OCI-LY1 (cell line): ENCODE measurements at regions not wholly inside any gene's neighbourhood (a gene's known extent, or its start where the extent isn't known, plus 50 kb on each side); places are given as distances from the start of the nearest gene placed in this dataset.

ENCODE experiments used
- H2AFZ ChIP-seq: fragments of 200-600 bp; sonication (generic), shearing (Covaris generic); 2 replicates; pipeline ENCODE4 v1.6.0; 2014; ENCODE audit warnings: antibody characterized with exemption, mild to moderate bottlenecking, low read length
- H3F3A ChIP-seq: fragments of 200-600 bp; sonication (generic), shearing (Covaris generic); 2 replicates; pipeline ENCODE4 v1.6.0; 2014; ENCODE audit warnings: mild to moderate bottlenecking, antibody characterized with exemption, low read length, moderate library complexity; ENCODE audit not compliant: insufficient read depth
- H3K27ac ChIP-seq: fragments of 200-600 bp; sonication (generic); 2 replicates; pipeline ENCODE4 v1.5.1; 2014; ENCODE audit warnings: low read length, mixed run types, mild to moderate bottlenecking, low read depth; ENCODE audit not compliant: poor library complexity, severe bottlenecking
- H3K27me3 ChIP-seq: fragments of 200-600 bp; sonication (generic); 2 replicates; pipeline ENCODE4 v1.6.0; 2014; ENCODE audit warnings: antibody characterized with exemption, mild to moderate bottlenecking, low read length, moderate library complexity; ENCODE audit not compliant: insufficient read depth
- H3K36me3 ChIP-seq: fragments of 200-600 bp; sonication (generic); 2 replicates; pipeline ENCODE4 v1.6.1; 2014; ENCODE audit warnings: mild to moderate bottlenecking, antibody characterized with exemption, low read length, moderate library complexity, mixed read lengths; ENCODE audit not compliant: insufficient read depth
- H3K4me1 ChIP-seq: fragments of 200-600 bp; sonication (generic); 2 replicates; pipeline ENCODE4 v1.5.1; 2014; ENCODE audit warnings: mild to moderate bottlenecking, low read length, moderate library complexity; ENCODE audit not compliant: insufficient read depth, severe bottlenecking
- H3K4me2 ChIP-seq: fragments of 200-600 bp; sonication (generic), shearing (Covaris generic); 2 replicates; pipeline ENCODE4 v1.6.1; 2014; ENCODE audit warnings: low read length
- H3K4me3 ChIP-seq: fragments of 200-600 bp; sonication (generic); 2 replicates; pipeline ENCODE4 v1.5.1; 2014; ENCODE audit warnings: low read length, low read depth, mild to moderate bottlenecking, mixed read lengths; ENCODE audit not compliant: poor library complexity, severe bottlenecking
- H3K79me2 ChIP-seq: fragments of 200-600 bp; shearing (Covaris generic); 2 replicates; pipeline ENCODE4 v1.6.1; 2016; ENCODE audit warnings: mixed run types, low read length, mixed read lengths; ENCODE audit not compliant: insufficient read depth
- H3K9ac ChIP-seq: fragments of 200-600 bp; sonication (generic), shearing (Covaris generic); 2 replicates; pipeline ENCODE4 v1.6.1; 2014; ENCODE audit warnings: mild to moderate bottlenecking, low read length, mixed read lengths
- H3K9me2 ChIP-seq: fragments of 200-600 bp; sonication (generic), shearing (Covaris generic); 2 replicates; pipeline ENCODE4 v1.6.1; 2014; ENCODE audit warnings: low read depth, mild to moderate bottlenecking, low read length, mixed read lengths
- H3K9me3 ChIP-seq: fragments of 200-600 bp; shearing (Covaris generic); 2 replicates; pipeline ENCODE4 v1.6.1; 2014; ENCODE audit warnings: low read length, mixed read lengths
- H4K20me1 ChIP-seq: fragments of 200-600 bp; sonication (generic), shearing (Covaris generic); 2 replicates; pipeline ENCODE4 v1.6.0; 2016; ENCODE audit warnings: mild to moderate bottlenecking, low read length; ENCODE audit not compliant: insufficient read depth
- EZH2 ChIP-seq: fragments of 200-600 bp; sonication (generic), shearing (Covaris generic); IDR thresholded peaks from 2 replicates; pipeline ENCODE4 v1.8.0; 2017; ENCODE audit warnings: borderline replicate concordance, mixed run types, mild to moderate bottlenecking, antibody characterized with exemption, low read length, moderate library complexity, mixed read lengths
- TF ChIP-seq, protein P1 (sequence below): fragments of 200-600 bp; sonication (generic), shearing (Covaris generic); IDR thresholded peaks from 2 replicates; pipeline ENCODE4 v1.5.1; 2017; ENCODE audit warnings: mild to moderate bottlenecking, antibody characterized with exemption, low read length, moderate library complexity, mixed read lengths

DNA sequence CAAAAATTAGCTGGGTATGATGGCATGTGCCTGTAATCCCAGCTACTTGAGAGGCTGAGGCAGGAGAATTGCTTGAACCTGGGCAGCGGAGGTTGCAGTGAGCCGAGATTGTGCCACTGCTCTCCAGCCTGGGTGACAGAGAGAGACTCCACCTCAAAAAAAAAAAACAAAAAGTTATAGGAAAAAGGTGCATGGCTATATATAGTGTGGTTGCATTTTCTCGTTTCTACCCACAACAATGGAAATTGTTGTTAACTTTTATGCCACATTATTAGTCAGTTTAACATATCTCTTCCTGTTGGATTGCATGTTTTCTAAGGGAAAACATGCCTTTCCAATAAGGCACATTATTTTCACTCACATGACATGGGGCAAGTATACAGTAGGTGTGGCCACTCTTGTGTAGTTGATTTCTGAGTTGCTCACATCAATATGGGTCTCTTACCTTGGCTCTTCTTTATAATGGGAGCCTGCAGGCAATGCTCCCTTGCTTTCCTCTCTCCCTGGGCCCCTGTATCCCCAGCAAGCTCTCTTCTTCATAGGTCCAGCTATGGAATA lies 610.0 kb downstream of the RNF144A start:
- Histone ChIP-seq H3K27me3 (no peaks in the 10 kb centered on the region), H3K9me3 (peaks cover 8% of the 10 kb centered on the region; the same call in 1 of the 2 replicates), H3K9ac (no peak overlapping the region), H2AFZ (no peak overlapping the region), H3K4me1 (no peaks in the 10 kb centered on the region), H3K9me2 (no peaks in the 10 kb centered on the region), H3K79me2 (no peaks in the 10 kb centered on the region), H3K27ac (no peak overlapping the region), H4K20me1 (no peaks in the 10 kb centered on the region), H3K4me3 (no peak overlapping the region), H3K36me3 (no peaks in the 10 kb centered on the region), H3F3A (no peaks in the 10 kb centered on the region), H3K4me2 (no peak overlapping the region)
- TF ChIP-seq EZH2, result no peak
- TF ChIP-seq, protein P1, sequence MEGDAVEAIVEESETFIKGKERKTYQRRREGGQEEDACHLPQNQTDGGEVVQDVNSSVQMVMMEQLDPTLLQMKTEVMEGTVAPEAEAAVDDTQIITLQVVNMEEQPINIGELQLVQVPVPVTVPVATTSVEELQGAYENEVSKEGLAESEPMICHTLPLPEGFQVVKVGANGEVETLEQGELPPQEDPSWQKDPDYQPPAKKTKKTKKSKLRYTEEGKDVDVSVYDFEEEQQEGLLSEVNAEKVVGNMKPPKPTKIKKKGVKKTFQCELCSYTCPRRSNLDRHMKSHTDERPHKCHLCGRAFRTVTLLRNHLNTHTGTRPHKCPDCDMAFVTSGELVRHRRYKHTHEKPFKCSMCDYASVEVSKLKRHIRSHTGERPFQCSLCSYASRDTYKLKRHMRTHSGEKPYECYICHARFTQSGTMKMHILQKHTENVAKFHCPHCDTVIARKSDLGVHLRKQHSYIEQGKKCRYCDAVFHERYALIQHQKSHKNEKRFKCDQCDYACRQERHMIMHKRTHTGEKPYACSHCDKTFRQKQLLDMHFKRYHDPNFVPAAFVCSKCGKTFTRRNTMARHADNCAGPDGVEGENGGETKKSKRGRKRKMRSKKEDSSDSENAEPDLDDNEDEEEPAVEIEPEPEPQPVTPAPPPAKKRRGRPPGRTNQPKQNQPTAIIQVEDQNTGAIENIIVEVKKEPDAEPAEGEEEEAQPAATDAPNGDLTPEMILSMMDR, result no peak

- TF ChIP-seq, protein P1, result no peak
- no peak for TF ChIP-seq EZH2
- Histone ChIP-seq H3K27ac (no peak overlapping the region), H3K9ac (no peak overlapping the region), H3K27me3 (no peaks in the 10 kb centered on the region), H3K4me1 (no peaks in the 10 kb centered on the region), H2AFZ (no peak overlapping the region), H3F3A (no peaks in the 10 kb centered on the region), H3K36me3 (no peaks in the 10 kb centered on the region), H3K4me3 (no peak overlapping the region), H3K79me2 (no peaks in the 10 kb centered on the region), H3K9me3 (peaks cover 8% of the 10 kb centered on the region; the same call in 1 of the 2 replicates), H3K4me2 (no peak overlapping the region), H3K9me2 (no peaks in the 10 kb centered on the region), H4K20me1 (no peaks in the 10 kb centered on the region)
Observed at GRCh38 chr2:7530001-7530400, 612.8 kb downstream of the RNF144A start.

DNA sequence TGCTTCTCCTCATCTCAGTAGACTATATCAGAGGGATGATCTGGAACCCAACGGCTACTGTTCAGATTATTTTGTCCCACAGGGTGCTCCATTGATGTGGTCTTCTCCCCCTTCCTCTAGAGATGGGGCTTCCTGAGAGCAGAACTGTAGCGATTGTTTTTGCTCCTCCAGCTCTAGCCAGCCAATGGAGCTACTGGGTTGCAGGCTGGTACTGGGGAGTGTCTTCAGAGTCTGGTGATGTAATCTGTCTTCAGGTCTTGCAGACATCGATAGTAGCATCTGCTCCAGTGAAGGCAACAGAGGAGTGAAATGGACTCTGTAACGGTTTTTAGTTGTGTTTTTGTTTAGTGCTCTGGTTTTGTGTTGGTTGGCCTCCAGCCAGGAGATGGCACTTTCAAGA lies 621.9 kb downstream of the RNF144A start:
- Histone ChIP-seq H3K4me2 (no peak overlapping the region), H3K4me1 (no peaks in the 10 kb centered on the region), H3K4me3 (no peak overlapping the region), H3K9me3 (no peaks in the 10 kb centered on the region), H3K27me3 (no peaks in the 10 kb centered on the region), H4K20me1 (no peaks in the 10 kb centered on the region), H3K9me2 (no peaks in the 10 kb centered on the region; the same call in 1 of the 2 replicates), H2AFZ (no peak overlapping the region), H3K9ac (no peak overlapping the region), H3K79me2 (no peaks in the 10 kb centered on the region), H3K27ac (no peak overlapping the region), H3K36me3 (no peaks in the 10 kb centered on the region), H3F3A (no peaks in the 10 kb centered on the region)
- no peak for TF ChIP-seq EZH2
- TF ChIP-seq, protein P1, result no peak
